COLO668 (cell line): ENCODE measurements at regions not wholly inside any gene's neighbourhood (a gene's known extent, or its start where the extent isn't known, plus 50 kb on each side); places are given as distances from the start of the nearest gene placed in this dataset.
"Not testable (repeated sequence)": the region's sequence is repeated elsewhere in the genome, so short reads cannot be mapped to it uniquely, and the experiment has no call there.

Experiments used
- DNase-seq: peaks from one replicate; lab custom pipeline; 2025; ENCODE audit not compliant: unreplicated experiment; lab: John Stamatoyannopoulos, UW

DNA sequence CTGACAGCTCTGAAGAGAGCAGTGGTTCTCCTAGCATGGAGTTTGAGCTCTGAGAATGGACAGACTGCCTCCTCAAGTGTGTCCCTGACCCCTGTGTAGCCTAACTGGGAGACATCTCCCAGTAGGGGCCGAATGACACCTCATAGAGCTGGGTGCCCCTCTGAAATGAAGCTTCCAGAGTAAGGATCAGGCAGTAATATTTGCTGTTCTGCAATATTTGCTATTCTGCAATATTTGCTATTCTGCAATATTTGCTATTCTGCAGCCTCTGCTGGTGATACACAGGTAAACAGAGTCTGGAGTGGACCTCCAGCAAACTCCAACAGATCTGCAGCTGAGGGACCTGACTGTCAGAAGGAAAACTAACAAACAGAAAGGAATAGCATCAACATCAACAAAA lies 105.5 kb downstream of the BUD13 start:
- not testable (repeated sequence) for DNase-seq

DNA sequence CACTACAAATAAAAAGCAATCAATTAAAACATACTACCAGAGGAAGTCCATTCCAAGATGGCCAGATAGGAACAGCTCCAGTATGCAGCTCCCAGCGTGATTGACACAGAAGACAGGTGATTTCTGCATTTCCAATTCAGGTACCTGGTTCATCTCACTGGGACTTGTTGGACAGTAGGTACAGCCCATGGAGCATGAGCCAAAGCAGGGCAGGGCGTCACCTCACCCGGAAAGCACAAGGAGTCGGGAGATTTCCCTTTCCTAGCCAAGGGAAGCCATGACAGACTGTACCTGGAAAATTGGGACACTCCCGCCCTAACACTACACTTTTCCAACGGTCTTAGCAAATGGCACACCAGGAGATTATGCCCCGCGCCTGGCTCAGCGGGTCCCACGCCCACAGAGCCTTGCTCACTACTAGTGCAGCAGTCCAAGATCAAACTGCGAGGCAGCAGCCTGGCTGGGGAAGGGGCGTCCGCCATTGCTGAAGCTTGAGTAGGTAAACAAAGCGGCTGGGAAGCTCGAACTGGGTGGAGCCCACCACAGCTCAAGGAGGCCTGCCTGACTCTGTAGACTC lies 106.0 kb downstream of the BUD13 start:
- not testable (repeated sequence) for DNase-seq

DNA sequence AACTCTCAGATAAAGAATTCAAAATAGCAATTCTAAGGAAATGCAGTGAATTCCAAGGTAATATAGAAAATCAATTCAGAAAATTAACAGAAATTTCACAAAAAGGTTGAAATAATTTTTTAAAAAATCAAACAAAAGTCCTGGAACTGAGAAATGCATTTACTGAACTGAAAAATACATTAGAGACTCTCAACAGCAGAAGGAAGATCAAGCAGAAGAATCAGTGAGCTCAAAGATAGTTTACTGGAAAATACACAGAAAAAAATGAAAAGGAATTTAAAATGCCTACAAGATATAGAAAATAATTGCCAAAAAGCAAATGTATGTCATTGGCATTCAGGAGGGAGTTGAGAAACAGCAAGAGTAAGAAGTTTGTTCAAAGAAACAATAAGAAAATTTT lies 107.3 kb downstream of the BUD13 start:
- DNase-seq: no peak

DNA sequence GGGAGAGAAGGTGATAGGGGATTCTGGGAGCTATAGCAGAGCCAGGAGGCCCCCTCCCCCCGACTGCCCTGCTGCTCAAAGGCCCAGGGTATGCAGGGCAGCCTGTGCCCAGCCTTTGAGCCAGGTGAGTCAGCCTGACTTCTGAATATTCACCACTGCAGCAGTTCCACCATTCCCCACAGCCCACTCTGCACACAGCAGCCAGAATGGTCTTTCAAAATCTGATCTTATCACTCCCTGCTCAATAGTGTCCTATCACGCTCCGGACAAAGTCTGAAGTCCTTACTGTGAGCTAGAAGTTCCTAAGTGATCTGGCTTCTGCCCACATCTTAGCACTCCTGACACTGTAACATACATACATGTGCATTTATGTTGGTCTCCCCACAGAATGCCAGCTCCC lies 111.7 kb downstream of the BUD13 start:
- DNase-seq: no peak

DNA sequence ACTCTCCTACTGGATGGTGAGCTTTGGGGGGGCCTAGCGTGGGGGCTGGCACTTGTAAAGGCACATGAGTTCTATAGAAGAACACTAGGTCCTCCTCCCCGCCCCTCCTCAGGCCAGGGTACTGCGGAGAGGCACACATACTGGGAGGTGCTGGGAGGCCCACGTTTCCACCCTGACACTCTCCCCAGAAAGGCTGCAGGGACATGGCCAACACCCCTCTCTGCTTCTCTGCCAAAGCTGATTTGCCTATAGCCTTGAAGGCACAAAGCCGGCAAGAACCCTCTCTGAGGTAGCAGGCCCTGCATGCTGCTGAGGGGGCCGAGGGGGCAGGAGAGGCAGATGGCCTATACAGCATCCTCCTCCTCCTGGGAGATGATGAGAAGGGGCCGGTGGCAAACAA lies 112.8 kb downstream of the BUD13 start:
- DNase-seq: no peak

DNA sequence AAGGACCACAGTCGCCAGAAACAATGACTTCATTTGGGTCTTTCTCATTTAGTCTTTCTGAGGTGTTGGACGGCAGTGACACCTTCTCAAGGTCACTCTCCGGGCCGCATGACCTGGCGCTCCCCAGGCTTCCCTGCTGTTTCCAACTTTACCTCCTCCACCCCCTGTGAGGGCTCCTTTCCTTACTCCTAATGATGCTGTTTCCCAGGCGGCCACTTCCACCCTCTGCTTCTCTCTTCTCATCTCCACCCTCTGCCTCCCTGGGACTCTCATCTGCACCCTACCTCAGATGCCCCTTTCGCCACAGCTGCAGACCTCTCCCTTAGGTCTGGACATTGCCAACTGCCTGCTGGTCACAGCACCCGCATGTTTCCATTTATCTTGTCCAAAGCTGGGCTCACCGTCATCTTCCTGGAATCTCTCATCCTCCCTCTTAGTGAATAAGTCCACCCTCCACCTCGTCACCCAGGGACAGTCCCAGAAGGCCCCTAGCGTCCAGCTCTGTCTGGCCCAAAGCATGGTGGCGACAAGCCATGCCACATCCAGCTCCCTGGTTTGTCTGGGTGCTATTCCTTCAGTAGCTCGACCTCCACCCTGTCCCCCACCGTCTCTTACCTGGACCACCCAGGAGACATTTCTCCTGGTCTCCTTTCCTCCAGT lies 113.8 kb downstream of the BUD13 start:
- no peak for DNase-seq

DNA sequence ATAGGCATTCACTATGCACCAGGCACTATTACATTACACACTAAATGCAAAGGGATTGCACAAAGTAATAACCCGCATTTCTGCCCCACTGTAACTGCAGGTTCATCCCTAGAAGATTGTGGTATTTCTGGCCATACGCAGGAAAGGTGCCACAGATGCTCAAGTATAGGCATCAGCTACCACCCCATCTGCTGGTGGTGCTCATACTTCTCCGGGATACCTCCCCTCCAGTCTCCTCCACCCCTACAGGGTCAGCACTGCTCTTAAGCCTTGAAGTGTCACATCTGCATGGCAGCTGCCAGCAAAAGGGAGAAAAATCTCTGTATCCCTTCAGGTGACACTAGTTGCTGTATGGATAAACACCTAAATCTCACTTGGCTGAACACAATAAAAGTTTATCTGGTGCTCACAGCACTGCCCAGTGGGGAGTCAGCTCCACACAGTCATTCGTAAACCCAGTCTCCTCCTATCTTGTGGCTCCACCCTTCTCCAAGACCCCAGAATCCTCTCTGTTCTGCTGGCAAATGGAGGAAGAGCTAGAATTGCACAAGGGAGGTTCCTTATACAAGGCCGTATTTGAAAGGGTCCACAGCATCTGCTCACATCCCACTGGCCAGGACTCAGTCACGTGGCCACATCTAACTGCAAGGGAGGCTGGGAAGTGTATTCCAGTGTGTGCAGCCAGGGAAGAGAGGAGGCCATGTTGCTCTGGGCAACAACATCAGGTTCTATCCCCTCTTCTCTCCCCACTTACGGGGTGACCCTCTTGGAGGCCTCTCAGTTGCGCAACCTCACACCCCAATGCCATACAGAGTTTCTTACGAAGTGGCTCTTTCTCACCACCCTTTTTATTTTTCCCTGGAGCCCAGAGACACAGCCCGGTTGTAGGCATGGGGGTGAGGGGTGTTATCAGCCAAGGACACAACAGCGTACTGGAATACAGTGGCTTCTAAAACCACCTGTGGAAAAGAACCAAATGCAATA lies 114.7 kb downstream of the BUD13 start:
- no peak for DNase-seq

DNA sequence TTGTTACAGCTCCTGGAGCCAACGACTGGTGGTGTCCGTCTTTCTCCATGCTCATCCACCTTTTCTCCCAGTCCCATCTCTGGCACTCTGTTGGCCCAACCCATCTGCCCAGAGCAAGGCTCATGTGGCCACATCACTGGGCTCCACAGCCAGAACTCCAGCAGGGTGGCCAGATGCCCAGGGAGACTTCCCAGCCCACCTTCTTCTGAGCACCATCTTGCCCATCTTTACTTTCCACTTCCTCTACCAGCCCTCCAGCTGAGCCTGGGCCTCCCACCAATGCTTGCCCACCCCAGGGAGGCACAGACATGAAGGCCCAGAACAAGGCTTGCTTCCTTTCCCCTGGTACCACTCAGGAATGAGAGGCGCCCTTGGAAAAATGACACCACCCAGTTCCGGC lies 116.8 kb downstream of the BUD13 start:
- DNase-seq: no peak

DNA sequence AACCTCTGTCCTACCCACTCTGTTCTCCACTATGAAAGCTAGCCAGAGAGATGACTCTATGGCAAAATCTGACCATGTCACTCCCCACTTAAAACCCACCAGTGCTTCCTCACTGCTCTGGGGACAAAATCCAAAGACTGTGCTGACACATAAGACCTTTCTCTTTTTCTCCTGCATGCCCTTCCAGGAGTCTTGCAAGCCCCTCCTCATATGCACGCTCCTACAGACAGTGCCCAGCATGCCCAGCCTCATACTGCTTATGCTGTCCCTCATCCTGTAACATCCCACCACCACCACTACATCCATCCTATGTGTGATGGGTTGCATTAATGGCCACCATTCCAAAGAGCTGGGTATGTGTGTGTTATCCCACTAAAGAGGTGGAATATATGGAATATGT lies 118.3 kb downstream of the BUD13 start:
- DNase-seq: no peak

DNA sequence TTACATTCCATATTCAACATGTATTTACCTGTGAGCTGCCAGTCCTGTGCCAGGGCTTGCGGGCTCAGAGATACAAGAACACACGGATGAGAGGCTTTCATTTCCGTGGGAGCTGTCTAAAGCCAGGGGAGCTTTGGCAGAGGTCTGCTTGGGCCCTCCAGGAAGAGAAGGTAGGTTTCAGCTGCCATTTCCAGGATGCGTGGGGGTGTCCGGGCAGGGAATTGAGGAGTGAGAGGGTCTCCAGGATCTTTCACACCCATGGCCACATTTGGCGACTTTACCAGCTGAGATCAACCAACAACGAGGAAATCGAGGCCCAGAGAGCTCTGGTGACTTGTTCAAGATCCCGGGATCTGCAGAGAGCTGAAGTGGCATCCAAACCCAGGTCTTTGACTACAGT lies 119.6 kb downstream of the BUD13 start:
- no peak for DNase-seq

DNA sequence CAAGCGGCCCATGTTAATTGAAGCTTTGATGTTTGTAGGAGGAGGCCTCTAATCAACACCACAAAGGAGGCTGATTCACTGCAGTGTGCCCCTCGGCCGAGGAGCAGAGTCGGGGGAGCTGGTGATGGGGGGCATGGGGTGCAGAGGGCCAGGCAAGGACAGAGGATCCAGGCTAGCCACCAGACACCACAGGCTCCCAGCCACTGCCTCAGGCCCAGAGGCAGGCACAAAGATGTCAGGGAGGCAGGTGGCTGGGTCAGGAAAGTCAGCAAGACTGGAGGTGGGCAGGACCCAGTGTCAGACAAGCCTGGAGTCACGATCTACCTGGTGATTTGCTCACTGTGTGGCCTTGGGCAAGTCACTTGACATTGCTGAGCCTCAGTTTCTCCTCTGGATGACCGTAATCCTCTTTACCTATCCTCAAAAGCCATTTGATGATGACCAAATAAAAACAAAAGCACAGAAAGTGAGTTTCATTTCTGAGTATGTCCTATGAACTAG lies 121.0 kb downstream of the BUD13 start:
- no peak for DNase-seq

DNA sequence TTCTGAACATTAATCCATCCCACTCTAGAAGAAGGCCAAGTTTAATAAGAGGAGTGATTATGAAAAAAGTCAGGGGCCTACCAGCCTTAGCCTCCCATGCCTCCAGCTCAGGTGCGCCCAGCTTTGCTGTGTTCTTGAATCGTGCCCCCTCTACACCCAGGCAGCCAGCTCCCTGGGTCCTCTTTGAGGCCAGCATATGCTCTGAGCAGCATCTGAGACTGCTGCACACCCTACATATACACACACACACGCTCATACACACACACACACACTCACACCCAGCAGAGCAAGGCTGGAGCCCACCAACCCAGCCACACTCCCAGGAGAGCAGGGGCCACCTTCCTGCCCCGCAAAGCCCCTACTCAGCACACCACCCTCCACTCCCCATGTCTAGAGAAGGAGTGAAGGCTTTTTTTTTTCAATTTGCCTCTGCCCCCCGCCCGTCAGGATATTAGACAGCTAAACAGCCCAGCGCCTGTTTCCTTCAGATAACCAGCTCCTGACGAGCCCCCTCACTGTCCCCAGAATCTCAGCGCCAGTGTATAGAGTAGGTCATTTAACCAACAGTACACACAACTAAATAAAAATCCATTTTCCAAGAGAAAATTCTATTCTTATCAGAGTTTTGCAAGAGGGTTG lies 121.6 kb downstream of the BUD13 start:
- DNase-seq: no peak

DNA sequence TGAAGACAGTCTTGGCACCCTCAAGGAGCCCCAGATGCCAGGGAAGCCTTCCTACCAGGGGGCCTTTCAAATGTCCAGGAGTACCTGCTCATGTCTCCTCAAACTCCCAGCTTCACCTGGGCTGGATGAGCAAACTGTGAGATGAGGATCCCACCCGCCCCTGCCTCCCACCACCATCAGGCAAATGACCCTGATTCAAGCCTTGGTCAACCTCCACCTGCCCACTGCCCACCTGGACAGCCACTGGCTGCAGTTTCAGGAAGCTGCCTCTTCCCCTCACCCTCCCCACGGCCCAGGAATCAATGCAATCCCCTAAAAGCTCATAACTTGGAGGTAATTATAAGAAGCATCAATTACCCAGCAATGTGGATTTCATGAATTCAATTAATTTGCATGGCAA lies 122.7 kb downstream of the BUD13 start:
- DNase-seq: no peak

DNA sequence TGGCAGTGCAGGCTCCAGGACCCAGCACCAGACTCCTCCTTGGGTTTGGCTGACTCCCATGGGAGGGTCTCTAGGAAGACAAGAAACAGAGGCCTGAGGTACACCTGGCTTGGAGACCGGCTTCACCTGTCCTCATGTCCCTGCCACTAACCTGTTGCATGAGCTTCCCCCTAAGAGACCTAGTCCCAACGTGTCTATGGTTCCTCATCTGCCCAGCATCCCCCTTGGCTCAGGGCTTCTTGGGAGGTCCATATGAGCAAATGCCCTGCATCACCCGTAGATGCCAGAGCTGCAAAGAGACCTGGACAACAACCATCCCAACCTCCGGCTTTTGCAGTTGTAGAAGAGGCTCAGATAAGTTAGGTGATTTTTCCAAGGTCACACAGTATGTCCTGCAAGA lies 123.5 kb downstream of the BUD13 start:
- DNase-seq: no peak

DNA sequence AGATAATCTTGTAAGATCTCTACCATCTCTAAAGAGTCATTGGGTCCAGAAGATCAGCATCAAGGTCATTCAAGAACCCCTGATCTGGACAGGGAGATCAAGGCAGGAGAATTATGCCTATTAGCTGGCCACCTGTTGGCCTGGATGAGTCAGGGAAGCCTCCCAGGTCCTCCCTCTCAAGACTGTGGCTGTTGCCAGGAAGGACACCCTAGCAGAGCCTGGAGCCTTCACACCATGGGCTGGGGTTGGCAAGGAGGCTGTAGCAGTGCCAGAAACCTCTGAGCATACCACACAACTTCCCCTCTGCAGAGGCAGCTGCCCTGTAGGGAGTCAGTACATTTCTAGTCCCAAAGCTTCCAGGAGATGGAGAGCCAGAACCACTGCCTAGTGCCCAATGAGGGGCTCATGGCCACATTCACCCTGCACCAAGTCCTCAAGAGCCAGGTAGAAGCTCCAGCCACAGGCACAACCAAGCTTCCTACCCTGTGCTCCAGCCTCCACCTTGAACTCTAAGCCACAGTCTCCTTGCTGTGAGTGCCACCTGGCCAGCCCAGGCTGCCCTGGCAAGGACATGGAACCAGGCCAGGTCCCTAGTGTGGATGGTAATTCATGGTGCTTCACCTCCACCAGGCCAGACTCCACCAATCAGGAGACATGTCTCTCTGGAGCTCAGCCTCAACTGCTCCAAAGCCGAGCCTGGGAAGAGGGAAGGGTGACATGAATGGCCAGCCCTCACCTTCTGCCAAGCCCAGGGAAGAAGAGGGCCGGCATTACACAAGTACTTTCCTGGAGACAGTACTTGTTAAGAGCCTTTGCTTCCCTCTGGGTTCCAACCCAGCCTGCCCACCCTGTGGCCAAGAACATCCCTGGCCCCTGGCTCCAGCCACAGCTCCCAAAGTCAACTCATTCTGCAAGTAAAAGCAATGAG lies 124.3 kb downstream of the BUD13 start:
- no peak for DNase-seq

DNA sequence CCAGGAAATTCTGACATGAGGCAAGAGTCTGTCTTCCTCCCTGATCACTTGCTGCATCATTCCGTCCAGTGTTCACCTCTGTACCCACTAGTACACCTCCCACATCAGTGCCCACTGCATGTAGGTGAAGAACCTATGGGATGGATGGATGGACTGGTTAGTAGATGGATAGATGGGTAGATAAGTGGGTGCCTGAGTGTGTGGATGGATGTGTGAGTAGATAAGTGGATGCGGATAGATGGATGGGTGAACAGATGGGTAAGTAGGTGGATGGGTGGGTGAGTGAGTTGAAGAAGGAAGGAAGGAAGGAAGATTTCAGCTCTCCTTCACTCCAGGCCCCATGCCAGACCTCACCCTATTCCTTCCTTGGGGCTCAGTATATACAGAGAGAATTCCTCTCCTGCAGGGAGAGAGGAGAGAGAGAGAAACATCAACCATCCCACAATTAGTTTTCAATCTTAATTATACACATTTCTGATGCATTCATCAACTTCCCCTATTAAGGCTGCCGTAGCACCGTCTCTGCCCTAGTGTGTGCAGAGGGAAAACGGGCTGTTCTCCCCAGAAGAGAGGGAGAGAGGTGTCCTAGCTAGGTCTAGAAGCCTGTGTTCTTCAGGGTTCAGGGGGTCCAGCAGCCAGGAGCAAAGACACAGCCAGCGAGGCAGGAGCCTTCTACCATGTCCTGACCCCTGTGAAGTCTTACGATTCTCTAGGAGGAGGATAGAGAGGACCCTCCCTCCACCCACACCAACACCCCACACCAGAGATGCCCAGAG lies 125.3 kb downstream of the BUD13 start:
- DNase-seq: no peak

DNA sequence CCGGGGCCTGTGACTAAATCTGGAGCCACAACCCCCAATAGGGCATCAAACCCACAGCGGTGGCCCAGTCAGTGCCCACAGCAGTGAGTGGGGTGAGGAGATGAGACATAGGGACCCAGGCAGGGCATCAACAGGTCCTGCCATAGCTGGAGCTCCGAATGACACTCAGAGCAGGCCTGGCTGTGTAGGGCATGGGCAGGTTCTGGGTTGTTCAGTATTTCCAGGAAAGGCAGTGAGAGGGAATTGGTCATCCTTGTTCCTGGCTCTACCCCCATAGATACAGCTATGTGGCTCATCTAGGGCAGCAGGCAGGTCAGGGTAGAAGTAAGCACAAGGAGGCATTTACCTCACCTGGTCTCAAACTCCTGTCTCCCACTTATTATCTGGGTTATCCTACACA lies 126.6 kb downstream of the BUD13 start:
- no peak for DNase-seq

DNA sequence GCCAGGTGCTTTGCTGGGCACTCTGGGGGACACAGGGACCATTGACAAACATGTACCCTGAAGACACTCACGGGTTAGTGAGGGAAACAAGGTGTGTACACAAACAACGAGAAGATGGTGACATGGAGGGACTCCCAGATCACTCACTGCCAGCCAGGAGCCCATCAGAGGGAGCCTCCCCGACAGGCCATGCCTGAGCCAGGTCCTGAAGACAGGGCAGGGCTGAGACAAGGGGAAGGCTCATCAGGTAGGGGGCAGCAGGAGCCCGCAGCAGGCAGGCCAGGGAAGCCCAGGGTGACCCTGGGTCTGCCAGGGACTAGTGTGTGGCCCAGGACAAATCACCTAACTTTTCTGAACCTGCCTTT lies 127.9 kb downstream of the BUD13 start:
- DNase-seq: no peak

DNA sequence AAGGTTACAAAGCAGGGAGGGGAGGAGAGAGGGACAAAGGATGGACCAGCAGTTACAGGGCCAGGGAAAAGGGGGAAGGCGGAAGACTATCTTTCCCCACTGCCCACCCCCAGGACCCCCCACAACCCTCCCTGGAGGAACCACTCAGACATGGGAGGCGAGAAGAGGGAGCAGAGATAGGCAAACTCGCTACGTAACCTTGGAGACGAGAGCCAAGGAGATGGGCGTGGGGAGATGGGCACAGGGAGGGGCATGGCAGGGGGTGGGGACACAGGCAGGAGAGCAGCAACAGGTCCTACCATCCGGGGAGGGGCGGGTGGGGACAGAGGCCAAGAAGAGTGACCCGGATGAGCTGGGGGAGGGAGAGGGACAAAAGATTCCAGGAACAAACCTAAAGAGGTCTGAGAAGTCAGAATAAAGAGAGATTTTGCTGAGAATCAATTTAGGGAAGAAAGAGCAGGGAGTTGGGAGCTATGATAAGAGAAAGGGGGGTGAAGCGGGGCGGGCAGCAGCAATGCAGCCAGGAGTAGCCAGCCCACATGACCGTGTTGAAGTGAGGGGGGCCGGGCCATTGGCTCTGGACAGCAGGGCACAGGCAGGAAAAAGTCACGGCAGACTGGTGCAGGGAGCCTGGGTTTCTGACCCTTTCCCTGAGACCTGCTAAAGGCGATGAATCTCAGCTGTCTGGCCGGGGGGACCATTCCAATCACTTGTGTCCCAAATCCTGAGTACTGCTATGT lies 128.4 kb downstream of the BUD13 start:
- no peak for DNase-seq
